ENCODE measurements at regions not wholly inside any gene's neighbourhood (a gene's known extent, or its start where the extent isn't known, plus 50 kb on each side); places are given as distances from the start of the nearest gene placed in this dataset.
A peak's percentile ranks its signal among the peaks of the same experiment; 100 is the strongest.
"Not testable (repeated sequence)": the region's sequence is repeated elsewhere in the genome, so short reads cannot be mapped to it uniquely, and the experiment has no call there.

DNA sequence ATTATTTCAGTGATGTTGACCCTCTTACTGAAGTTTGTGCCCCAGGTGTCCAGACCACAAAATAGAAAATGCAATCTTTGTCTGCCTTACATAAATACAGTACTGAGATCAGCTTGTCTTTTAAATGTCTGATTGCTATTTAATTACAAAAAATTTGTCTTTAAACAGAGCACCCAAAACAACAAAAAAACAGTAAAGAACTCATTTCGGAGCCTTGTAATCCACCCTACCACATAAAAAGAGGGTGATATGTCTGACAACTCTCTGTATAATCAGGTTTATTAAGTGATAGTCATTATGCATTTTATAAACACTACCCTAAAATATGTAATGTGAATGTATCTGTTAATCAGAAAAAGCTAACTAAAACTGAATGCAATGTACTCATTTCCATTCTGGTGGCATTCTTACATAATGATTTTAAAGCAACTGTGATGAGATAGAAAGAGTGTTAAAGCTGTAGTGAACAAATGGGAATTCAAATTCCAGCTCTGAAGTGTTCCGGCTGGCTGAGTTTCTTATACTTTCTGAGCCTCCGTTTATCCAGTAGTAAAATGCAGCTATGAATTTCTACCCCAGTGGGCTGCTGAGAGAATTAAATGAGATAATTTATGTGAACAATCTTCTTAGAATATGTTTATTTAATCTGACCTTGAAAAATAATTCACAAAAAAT is 486.6 kb downstream of the USP25 start:
- DNase-seq (ENCODE audit: low read depth, low spot score), result no peak

DNA sequence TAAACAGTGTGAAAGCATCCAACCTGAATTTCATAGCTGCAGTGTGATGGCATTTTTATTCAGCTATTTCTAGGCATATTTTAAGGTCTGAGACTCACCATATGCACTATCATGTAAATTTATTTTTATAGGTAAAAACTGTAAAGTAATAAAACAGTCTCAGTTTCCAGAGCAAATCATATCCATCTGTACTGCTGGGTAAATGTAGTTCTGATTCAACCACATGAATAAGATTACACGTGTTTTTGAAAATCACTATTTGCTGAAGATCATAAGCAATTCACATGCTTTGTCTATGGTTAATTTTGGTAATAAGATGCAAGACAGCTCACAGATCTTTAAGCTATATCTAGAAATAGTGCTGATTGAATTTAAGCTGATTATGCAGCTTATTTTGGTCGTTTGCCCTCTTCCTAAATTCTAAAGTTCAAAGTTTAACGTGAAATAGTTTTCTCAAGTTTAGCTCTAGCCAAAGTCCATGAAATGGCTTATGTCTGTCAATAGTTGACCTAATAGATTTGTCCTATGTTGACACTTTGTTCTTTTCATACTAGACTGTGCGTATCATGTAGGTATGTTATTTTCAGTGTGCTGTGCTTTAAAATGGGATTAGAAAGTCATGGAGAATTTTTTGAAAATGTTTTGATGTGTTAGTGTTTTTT is 489.0 kb downstream of the USP25 start:
- no peak for DNase-seq (ENCODE audit: low read depth, low spot score)

DNA sequence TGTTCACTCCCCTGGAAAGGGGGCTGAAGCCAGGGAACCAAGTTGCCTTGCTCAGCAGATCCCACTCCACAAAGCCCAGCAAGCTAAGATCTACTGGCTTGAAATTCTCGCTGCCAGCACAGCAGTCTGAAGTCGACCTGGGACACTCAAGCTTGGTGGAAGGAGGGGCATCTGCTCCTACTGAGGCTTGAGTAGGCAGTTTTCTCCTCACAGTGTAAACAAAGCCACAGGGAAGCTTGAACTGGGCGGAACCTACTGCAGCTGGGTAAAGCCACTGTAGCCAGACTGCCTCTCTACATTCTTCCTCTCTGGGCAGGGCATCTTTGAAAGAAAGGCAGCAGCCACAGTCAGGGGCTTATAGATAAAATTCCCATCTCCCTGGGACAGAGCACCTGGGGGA is 495.0 kb downstream of the USP25 start:
- not testable (repeated sequence) for DNase-seq (ENCODE audit: low read depth, low spot score)

DNA sequence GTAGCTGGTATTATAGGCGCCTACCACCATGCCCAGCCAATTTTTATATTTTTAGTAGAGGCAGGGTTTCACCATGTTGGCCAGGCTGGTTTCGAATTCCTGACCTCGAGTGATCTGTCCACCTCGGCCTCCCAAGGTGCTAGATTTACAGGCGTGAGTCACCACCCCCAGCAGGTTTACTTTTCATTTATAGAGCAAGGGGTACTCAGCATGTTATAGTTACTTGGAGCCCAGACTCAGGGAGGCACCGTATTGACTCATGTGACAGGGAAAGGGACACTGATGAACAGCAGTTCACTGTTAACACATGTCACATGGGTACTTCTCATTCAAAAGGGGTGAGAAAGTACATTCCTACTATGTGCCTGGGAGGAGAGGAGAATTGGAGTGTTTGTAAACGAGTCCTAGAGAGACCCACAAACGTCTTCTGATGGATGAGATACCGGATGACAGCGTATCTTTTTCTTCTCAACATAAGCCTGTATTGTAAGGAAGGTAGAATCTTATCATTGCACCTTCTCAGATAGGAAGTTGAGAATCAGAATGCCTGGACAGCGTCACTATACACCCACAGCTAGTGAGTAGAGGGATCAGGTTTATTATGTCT is 510.0 kb downstream of the USP25 start:
- no peak for DNase-seq (ENCODE audit: low read depth, low spot score)

GRCh38 chr21:16241016-16241415 is 511.2 kb downstream of the USP25 start:
- DNase-seq (ENCODE audit: low read depth, low spot score), result no peak

DNA sequence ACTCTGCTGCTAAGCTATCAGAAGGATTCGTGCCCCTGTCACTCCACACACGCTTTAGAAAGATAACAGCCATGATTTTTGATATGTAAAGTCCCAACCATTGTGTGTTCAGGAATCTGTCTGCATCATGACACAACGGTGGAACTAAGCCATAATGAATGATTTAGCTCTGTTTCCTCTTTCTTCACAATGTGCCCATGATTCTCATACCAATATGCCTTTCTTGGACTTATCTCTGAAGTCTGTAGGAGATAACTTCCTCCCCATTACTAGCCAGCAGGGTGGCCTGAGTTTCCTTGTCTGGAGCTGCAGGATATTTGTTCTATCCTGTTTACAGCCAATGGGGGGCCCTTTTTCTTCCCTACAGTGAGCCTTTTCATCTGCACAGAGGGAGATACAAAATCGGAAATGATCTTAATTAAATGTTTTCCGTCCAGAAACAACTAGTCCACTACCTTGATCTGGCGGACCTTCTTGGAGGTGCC is 511.7 kb downstream of the USP25 start:
- peak; percentile 38 for DNase-seq (ENCODE audit: low read depth, low spot score)

- DNase-seq (ENCODE audit: low read depth, low spot score), result no peak
These were observed 513.6 kb downstream of the USP25 start for GRCh38 chr21:16243396-16243795.

DNA sequence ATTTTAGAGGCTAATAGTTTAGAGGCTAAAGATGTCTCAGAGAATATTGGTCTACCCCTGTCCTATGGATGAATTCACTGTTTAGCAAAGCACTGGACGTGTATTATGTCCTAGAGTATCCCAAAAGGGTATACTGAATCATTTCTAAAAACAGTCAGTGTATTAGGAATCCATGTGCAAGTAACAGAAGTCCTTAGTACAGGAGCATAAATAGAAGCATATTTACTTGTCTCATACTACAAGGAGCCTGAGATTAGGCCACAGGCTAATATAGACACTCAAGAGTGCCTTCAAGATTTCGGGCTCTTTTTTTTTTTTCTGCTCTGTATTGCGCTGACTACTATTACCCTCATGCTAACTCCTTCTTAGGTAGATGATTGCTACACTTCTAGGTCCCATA is 518.9 kb downstream of the USP25 start:
- no peak for DNase-seq (ENCODE audit: low read depth, low spot score)

GRCh38 chr21:16250273-16250672 is 520.5 kb downstream of the USP25 start:
- no peak for DNase-seq (ENCODE audit: low read depth, low spot score)

DNA sequence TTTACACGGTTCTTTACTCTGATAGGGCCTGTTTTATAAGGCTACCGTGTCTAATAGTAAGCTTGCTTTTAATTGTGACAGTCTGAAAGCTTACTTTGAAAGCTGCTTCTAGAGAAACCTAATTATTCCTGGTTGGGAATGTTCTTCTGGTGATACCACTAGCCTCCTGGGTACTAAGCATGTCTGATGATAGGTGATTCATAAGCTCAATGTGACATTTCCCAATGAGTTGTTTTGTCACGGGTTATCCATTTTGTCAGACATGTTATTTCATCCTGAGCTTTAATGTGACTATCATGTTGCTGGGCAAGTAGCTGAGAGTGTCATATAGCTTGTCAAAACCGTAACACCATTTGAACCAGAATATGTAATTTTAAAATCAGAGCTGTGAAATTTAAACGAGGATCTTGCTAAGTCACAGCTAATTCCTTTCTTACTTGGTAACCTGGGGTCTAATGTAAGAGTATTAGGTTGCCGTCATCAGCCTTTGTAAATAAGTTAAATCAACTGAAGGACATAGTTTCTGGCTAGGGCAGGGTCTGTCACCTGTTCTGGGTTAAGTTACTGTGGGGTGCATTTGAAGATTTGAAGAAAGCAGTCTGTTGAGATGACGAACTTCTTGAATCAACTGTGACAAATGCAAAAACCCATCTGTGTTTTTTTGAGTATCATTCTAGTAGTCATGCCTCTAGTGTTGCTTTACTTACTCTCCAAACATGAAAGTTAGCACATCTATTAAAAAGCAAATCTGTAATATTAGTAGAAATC is 529.2 kb downstream of the USP25 start:
- DNase-seq (ENCODE audit: low read depth, low spot score), result no peak

GRCh38 chr21:16262091-16262490 is 532.3 kb downstream of the USP25 start:
- DNase-seq (ENCODE audit: low read depth, low spot score), result no peak

DNA sequence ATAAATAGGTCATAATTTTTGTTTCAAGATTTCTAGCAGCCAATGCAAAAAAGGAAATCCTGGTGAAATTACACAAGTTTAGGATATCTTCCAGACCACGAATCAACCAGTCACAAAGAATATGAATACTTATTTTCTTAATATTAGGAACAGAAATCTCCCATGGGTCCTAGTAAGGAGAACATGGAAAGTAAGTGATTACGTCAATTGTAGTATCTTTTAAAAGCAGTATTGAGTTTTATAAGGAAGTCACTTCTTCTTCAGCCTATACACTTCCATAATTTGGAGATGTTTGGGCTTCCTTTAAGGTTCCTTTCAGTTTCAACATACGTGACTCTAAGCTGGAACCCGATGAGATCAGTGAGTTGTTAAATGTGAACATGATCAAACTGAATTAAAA is 534.5 kb downstream of the USP25 start:
- no peak for DNase-seq (ENCODE audit: low read depth, low spot score)

DNA sequence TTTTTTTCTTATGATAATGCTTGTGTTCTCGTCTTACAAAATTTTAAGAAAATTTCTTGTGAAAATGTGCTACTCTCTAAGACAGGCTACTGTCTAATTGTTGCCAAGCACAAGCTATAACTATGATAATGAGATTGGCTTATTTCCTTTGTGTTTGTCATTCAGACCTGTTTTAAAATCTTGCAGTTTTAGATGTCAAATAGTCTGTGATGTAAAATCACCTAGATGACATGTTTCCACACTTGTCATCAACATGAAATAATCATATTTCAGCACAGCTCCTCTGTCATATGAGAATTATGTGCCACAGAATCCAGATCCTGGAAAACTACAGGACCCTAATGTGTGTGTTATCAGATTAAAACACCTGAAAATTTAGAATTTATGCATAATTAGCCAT is 539.7 kb downstream of the USP25 start:
- no peak for DNase-seq (ENCODE audit: low read depth, low spot score)

DNA sequence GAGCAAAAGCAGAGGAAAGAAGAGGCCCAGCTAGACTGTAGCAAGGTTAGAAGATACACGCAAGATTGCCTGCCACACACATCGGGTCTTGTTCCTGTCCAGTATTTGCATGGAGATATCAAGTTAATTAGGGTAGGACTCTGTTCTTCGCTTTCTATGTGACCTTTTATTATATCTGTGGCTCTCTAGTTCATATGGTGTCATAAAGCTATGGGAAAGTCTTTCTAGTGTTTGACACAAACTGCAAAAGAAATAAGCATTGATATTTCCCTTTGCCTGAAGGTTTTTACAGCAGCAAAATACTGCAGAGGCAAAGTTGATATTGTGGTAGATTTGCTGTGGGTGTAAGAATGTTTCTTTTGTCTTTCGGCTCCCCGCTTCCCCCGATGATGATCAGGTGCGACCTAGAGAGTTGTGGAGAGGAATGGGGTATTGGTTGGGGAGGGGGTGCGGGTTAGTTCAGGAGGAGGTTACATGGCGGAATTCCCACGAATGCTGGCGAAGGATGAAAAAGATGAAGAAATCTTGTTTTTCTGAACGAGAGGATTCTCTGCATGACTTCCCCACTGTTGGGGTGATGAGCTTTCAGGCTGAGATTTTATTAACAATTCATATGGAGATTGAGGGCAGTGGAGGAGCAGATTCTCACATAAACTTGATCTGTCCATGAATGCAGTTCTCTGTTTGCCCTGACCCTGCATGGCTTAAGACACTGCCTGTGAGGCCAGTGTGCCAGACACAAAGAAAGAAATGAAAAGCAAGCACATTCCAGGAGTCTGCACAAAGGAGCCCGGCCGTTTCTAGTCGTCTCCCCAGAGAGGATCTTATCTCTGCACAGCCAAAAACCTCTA is 550.2 kb downstream of the USP25 start:
- DNase-seq (ENCODE audit: low read depth, low spot score), result peak; percentile 12

DNA sequence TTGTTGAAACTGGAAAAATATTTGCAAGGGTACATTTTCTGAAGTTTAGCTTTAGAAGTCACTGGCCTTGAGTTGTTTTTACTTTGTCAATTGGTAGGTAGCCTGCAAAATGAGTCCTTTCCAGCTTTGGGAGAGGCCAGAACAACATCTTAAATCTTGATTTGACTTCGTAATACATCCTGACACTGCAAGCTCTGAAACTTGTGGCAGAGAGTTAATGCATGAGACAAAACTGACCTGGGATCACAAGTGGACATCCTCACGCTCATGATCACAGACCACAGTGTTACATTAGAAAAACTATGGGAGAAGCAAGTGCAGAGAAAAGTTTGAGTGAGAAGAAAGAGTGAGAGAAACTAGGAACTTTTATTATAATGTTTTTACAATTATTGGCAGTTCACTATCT is 550.9 kb downstream of the USP25 start:
- no peak for DNase-seq (ENCODE audit: low read depth, low spot score)

- DNase-seq (ENCODE audit: low read depth, low spot score), result no peak
These were observed 553.7 kb downstream of the USP25 start for GRCh38 chr21:16283516-16283915.

GRCh38 chr21:16285605-16286126 is 555.9 kb downstream of the USP25 start:
- DNase-seq (ENCODE audit: low read depth, low spot score), result no peak

DNA sequence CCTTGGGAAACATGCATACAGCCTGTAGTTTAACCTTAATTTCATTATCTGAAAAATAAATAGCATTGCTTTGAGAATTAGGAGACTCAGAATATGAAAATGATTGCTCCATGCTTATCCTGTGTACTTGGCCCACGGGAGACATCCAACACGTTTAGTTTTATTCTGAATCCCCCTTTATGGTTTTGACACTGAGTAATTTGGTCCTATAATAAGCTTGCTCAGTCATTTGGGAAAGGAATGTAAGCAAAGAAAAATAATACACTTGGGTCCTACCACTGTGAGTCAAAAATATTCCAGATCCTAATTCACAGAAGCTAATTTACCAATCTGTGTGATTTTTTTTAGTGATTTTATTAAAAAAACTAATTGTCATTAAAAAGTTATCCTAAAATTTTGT is 557.3 kb downstream of the USP25 start:
- no peak for DNase-seq (ENCODE audit: low read depth, low spot score)

- no peak for DNase-seq (ENCODE audit: low read depth, low spot score)
These were observed 561.5 kb downstream of the USP25 start for GRCh38 chr21:16291296-16291695.

DNA sequence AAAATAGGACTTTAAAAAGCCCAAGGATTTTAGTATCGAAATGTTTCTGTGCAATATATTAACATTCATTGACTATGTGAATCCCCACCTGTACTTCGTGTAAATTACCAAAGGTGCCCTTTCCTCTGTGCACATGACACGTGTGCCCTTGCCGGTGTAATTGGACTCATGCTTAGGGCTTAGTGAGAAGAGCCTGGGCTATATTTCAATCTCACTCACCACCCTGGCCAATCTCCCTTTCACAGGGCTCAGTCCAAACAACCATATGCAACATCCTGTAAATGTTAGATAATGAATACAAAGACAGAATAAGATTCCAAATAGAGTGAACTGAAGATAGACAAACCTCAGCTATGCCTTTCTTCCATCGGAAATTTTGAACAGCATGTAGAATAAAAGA is 564.3 kb downstream of the USP25 start:
- no peak for DNase-seq (ENCODE audit: low read depth, low spot score)

- no peak for DNase-seq (ENCODE audit: low read depth, low spot score)
These were observed 573.1 kb downstream of the USP25 start for GRCh38 chr21:16302851-16303282.

All from iPS DF 19.7 (cell line).